Daoy (cell line): ENCODE measurements at regions not wholly inside any gene's neighbourhood (a gene's known extent, or its start where the extent isn't known, plus 50 kb on each side); places are given as distances from the start of the nearest gene placed in this dataset.
"Not testable (repeated sequence)": the region's sequence is repeated elsewhere in the genome, so short reads cannot be mapped to it uniquely, and the experiment has no call there.

Experiments used
- DNase-seq: peaks from one replicate; pipeline ENCODE4 v3.0.0-alpha.2; 2015; ENCODE audit warnings: low read depth

DNA sequence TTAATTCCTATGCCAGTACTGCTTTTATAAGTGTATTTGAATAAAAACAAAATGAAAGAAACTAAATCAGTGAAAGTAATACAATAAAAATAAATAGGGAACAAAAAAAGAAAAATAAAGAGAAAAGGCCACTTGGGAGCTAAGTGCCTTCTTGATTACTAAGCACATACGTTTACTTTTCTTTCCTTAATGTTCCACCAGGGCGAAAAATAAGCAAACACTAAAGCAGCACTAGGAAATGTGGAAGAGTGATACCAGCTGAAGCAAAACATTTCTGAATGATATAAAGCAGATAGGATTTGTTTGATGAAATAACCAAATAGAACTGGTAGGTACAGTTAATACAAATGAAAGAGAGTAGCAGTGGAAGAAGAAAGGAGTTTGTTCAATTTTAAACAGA, 132.8 kb upstream of the ZPLD1 start:
- no peak for DNase-seq

DNA sequence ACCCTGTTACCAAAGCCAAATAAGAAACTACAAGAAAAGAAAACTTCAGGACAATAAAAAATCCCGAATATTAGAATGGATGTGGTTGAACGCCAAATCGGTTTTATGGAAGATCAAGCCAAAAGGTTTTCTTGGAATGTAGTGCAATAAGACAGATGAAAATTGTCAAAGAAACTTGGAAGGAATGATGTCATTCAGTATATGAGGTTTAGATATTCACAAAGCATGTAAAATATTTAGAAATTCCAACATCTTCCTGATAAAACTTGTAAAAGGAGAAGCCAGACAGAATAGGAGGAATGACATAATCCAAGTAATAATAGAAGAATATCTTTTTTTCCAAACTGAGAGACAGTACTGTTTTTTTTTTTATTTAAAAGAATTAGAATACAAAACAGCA, 130.3 kb upstream of the ZPLD1 start:
- no peak for DNase-seq

DNA sequence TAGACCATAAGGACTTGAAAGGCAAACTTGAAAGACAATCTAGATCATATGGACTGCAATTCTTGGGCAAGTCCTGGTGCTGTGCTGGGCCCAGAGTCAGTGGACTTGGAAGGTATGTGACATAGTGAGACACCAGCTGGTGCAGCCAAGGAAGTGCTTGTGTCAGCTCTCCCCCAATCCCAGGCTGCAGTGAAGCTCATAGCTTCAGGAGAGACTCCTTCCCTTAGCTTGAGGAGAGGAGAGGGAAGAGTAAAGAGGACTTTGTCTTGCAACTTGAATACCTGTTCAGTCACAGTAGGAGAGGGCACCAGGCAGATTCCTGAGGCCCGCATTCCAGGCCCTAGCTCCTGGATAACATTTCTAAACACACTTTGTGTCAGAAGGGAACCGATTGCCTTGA, 127.4 kb upstream of the ZPLD1 start:
- DNase-seq: no peak

DNA sequence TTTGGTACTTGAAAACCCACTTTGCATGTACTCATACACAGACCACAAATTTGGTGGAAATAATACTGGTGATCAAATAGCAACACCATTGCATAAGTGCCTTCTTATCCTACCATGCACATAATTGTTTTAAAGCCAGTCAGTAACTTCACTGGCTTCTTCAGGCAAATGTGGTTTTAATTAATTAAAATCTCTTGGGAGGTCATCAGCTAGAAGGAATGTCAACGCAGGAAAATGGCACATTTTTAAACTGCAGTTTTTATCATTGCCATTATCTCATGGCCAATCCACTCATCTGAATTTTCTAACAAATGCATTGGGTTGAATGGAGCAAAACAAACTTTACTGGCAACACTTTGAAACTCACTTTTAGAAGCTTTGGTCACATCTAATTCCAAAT, 105.7 kb upstream of the ZPLD1 start:
- no peak for DNase-seq

DNA sequence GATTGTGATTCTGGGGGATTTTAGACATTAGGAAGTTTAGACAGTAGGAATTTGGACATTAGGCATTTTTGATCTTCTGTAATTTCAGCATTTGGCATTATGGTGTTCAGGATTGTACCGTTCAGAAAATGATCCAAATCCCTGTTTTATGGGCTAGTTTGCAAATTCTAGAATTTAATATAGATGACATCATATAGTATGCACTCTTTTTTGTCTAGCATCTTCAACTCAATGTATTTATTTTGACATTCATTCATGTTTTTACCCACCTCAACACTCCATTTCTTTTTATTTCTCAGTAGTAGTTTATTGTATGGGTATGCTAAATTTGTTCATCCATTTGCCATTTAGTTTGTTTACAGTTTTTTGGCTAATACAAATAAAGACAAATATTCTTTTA, 105.3 kb upstream of the ZPLD1 start:
- no peak for DNase-seq

DNA sequence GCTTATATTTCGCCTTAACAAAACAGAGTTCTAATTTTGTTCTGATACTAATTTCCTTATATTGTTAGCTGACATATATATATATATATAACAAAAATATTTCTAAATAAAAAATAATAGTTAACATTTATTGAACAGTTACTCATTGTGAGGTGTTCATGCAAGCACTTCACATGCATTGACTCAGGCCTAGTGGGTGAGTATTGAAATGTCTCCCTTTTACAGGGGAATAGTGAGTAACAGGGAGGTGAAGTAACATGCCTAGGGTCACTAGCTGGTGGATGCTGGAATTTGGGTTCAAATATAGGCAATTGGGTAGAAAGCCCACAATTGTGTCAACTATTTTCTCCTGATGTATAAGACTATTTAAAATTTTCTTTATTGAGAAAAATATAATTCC, 102.6 kb upstream of the ZPLD1 start:
- DNase-seq: no peak

DNA sequence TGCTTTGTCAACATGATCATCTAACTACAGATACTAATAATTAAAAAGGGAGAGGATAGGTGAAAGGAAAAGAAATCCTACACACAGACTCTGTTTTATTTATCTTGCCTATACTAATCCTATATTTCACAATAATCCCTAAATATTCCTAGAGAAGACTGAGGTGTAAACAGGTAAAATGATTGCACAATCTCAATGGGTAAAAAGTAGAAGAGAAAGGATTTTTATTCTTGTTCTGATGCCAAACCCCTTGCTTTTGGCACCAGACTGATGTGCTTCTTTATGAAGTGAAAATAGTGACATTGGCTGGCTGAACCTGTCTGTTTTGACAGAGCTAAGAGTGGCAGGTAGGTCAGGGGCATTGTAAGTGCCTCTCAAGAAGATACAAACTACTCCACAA, 101.9 kb upstream of the ZPLD1 start:
- no peak for DNase-seq

DNA sequence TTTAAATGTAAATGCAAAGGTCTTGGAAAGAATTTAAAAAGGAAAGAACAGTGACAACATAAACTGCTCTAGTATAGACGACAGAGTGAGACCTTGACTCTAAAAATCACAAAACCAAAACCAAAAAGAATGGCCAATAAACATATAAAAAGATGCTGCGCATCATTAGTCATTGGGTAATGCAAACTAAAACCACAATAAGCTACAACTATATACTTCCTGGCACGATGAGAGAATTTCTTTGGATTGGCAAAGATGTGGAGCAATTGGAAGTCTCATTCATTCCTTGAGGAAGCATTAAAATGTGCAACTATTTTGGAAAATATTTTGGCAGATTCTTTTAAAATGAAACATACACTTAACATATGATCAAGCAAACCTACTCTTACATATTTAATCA, 98.7 kb upstream of the ZPLD1 start:
- DNase-seq: no peak

DNA sequence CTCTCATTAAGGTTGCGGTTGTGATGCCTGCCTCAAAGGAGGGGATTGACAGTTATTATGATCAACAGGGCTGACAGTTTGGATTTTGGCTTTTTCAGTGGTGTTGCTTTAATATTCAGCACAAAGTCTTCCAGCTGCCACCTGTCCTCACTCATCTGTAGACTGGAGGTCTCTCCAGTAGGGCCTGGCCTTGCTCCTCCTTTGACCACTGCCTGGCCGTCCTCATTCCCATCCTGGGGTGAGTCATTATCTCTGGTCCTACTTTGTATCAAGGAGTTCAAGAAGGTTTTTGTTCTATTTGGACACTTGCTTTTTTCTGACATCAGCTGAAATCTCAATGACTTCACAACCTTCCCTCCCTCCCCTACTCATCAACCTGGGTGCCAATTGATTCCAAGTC, 95.1 kb upstream of the ZPLD1 start:
- no peak for DNase-seq

DNA sequence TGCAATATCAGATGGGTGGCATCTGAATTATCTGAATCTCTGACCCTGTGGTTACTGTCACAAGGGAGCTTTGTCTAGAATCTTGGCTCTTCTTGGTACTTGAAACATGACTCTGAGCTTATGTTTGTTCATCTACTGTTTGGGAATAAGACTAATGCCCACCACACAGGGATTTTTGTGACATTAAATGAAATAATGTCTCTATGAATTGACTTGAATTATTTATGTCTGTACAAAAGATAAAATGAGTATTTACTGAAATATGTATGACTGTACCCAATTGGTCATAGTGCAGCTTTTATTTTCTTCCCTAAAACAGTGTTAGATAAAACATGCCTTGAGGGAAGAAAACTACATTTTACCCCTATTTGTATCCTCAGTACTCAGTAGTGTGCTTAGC, 87.9 kb upstream of the ZPLD1 start:
- DNase-seq: no peak

DNA sequence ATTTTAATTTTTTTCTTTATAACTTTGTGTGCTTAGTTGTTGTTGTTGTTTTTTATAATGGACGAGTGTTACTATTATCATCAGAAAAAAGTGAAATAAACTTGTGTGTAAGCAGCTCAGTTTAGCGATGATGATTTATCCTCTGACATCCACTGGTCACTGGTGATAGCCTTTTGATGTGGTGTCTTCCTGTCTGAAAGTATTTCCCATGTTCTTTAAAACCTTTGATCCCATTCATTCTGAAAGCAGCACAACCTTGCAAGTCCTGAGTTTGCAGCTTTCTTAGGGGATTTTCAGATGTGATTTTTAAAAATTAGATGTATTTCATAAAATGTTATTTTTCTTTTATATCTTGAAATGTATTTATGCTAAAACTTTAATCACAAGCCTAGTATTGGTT, 85.9 kb upstream of the ZPLD1 start:
- no peak for DNase-seq

DNA sequence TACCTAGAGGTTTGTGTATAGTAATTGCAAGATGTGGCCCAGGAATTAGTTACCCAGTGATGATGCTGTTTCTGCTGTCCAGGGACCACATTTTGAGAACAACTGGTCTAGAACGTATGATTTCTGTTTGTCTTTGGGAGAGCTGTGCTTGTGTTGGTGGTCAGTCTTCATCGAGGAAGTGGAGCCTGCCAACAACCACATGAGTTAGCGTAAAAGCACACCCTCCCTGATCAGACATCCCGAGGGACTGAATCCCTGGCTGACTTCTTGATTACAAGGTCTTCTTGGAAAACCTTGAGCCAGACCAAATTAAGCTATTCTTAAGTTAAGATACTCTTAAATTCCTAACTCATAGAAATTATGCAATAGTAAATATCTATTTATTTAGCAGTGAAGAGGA, 81.7 kb upstream of the ZPLD1 start:
- no peak for DNase-seq

DNA sequence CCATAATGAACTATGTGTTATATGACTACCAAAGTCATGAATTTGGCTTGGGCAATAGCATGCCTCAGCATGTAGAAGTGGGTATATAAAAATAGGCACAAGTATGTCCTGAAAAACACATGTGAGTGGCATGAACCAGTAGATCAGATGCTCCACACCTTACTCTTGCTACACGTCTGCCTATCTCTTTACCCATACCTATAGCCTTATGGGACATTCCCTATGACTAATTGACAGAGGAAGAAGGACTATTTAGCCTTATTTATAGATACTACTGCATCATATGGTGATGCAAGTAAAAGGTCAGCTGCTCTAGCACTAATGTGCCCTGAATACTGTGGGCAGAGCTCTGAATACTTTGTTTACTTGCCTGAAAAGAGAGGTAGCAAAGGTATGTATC, 81.0 kb upstream of the ZPLD1 start:
- no peak for DNase-seq

DNA sequence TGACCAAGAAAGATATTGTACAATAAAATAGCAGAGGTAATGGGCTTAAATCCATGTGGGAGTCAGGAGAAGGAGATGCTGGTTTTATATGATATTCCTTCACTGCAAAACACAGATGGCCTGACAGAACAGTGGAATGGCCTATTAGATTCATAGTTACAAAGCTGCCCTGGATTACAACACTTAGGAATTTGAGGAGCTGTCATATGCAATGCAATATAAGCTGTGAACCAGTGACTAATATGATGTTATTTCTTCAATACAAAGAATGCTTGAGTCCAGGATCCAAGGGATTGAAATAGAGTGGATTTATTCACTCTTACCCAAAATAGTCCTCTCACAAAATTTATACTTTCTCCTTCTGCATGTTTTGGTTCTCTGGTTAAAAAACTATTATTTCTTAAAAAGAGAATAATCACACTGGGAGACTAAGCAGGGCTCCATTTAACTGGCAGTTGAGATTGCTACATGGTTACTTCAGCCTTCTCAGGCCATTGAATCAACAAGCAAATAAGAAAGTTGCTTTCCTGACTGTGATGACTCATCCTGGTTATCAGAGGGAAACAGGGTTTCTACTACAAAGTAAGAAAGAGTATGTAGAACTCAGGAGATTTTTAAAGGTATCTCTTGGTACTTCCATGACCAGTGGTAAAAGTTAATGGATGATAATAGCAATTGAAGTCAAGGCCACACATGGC, 79.8 kb upstream of the ZPLD1 start:
- DNase-seq: peak; percentile 11

DNA sequence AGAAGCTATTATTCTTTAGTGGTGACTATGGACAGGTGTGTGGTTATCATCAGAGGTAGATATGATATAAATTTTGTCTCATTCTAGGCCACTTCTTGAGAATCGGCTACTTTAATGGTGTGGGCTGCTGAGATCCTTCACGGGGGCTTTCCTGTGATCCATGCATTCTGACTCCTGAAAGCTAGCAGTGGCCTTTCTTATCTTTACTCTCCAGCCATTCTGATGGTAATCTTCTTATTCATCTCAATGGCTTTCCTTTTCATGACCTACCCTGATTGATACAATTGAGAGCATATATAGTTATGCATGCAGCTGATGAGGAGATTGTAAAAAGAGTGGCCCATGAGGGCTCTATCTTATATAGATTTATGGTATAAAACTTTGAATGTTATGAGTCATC, 78.3 kb upstream of the ZPLD1 start:
- DNase-seq: no peak

DNA sequence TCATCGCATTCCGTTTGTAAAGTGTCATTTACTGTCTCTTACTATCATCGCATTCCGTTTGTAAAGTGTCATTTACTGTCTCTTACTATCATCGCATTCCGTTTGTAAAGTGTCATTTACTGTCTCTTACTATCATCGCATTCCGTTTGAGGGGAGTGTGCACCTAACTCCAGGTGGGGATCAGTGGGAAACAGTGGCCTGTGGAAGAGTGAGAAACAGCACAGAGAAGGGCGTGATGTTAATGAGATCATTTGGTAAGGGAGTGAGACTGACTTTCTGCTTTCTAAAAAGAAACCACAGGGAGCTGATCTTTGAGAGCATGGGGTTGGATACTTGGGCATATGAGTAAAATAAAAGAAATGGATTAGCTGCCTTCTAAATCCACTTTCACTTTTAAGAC, 77.5 kb upstream of the ZPLD1 start:
- not testable (repeated sequence) for DNase-seq

DNA sequence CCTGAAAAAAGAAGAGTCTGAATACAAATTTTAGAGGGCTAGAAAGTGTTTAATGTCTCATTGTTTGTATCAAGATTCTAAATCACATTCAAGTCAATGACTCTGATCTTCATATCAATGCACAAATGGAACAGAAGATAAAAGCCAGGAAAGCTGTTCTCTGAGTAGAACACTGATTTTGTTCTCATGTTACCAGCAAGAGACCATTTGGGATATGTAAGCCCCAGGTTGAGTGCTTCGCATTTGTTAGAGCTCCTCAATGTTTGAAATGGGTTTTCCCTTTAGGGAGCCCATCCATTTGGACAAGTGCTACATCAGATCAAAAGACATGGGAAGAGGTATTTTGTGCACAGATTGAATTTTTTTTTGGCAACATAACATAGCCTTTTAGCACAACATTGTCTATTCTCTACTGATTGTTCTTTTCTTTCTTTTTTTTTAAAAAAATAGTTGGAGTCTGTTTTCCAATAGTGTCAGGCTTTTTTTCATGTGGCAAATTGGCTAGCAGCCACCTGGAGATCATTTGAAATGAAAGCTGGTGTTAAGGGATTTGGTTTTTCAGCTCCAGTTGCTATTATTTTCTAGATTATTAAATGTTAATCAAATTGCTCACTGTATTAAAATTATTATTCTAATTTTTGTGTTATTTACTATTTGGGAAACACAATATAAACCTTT, 74.5 kb upstream of the ZPLD1 start:
- DNase-seq: no peak

DNA sequence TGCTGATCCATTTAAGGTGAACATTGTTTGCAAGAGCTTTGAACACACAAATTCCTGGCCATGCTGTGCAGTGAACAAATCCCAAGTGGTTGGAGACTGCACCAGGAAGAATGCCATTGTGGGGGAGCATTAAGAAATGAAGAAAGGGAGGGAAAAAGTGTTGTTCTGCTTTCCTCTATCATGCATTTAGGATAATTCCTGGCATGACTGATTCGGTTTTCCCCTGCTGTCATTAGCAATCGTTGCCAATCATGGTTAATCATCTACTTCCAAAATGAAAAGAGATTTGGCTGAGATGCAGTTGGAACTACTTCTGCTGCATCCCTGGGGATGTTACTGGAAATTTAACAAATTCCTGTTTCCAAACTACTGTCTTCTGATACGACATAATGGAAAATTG, 73.7 kb upstream of the ZPLD1 start:
- no peak for DNase-seq

DNA sequence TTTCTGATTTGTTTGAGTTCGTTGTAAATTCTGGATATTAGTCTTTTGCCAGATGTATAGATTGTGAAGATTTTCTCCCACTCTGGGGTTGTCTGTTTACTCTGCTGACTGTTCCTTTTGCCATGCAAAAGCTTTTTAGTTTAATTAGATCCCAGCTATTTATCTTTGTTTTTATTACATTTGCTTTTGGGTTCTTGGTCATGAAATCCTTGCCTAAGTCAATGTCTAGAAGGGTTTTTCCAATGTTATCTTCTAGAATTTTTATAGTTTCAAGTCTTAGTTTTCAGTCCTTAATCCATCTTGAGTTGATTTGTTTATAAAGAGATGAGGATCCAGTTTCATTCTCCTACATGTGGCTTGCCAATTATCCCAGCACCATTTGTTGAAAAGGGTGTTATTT, 68.7 kb upstream of the ZPLD1 start:
- not testable (repeated sequence) for DNase-seq

DNA sequence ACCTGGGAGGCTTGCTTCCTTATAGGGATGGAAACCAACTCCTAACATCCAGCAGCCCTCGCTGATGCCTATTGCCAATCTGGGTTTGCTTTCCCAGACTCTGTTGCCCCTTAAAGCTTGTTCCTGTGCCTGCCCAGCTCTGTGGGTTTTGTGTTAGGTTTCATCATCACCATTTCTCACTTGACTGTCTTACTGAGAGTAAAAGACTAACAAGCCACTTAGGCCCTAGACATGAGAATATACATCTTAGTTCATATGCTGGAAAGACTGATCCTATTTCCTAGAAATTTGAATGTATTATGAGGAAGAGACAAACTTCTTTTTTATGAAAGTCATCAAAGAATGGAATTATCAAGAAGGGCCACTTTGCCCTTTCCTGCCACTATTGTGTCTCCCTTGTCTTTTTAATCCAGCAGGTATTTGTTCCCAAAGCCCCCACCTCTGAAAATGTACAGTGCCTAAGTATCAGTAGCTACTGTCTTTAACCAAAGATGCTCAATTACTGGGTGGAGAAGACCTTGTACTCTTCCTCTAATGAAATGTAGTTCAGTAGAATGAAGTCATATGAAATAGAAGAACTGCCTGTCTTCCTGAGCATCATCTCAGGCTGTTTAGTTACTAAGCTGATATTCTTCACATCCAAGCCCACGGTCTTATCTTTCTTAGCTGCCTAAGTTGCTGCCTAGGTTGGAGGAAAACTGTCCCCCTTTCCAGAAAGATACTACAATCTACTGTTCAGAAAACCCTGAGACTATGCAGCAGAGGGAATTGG, 59.8 kb upstream of the ZPLD1 start:
- DNase-seq: no peak

DNA sequence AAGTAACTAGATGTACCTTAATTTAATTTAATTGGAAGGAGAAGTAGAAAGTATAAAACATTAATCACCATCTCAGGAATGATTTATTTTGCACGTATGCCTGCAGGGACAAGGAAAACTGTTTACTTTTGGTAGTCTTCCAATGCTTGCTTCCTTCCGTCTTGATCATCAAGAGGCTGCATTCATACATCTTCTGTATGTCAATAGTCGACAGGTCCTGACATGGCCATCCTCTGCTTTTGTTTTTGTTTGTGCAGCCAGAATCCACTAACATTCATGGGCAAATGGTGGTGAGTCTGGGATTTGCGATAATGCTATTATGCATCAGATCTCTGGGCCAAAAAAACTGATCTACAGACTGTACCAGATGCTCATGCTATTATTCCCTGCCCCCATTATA, 56.6 kb upstream of the ZPLD1 start:
- DNase-seq: no peak

DNA sequence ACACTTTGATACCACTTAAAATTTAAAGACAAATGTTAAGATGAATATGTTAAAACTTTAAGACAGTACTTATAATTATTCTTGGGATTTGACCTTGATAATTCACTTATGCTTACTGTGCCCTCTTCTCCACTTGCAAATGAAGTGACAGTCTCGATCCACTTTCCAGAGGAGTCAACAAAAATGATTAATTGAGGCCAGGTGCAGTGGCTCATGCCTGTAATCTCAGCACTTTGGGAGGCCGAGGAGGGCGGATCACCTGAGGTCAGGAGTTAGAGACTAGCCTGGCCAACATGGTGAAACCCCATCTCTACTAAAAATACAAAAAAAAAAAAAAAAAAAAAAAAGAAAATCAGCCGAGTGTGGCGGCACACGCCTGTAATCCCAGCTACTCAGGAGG, 52.6 kb upstream of the ZPLD1 start:
- not testable (repeated sequence) for DNase-seq
